ENCODE measurements at regions not wholly inside any gene's neighbourhood (a gene's known extent, or its start where the extent isn't known, plus 50 kb on each side); places are given as distances from the start of the nearest gene placed in this dataset.

DNA sequence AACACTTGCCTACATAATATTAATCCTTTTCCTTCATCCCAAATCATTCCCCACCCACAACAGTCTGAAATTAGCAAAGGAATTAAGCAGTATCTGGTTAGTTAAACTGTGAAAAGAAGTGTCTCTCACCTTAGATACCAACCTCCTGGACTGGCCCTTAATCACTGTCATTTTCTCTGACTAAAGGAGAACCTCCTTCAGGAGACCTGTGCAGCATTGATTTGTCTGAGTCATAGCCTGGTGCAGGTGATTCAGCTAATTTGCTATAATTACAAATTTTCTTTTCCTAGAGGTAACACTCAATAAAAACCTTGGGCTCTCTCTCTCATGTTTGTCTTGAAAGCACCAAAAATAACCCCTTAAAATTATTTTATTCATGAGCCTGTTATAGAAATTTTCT is 279.8 kb upstream of the SEMA6D start:
- H3K9ac ChIP-seq (ENCODE audit: control insufficient read depth, insufficient read depth, low read length), result no peak overlapping the region
- no peak for FAIRE-seq

DNA sequence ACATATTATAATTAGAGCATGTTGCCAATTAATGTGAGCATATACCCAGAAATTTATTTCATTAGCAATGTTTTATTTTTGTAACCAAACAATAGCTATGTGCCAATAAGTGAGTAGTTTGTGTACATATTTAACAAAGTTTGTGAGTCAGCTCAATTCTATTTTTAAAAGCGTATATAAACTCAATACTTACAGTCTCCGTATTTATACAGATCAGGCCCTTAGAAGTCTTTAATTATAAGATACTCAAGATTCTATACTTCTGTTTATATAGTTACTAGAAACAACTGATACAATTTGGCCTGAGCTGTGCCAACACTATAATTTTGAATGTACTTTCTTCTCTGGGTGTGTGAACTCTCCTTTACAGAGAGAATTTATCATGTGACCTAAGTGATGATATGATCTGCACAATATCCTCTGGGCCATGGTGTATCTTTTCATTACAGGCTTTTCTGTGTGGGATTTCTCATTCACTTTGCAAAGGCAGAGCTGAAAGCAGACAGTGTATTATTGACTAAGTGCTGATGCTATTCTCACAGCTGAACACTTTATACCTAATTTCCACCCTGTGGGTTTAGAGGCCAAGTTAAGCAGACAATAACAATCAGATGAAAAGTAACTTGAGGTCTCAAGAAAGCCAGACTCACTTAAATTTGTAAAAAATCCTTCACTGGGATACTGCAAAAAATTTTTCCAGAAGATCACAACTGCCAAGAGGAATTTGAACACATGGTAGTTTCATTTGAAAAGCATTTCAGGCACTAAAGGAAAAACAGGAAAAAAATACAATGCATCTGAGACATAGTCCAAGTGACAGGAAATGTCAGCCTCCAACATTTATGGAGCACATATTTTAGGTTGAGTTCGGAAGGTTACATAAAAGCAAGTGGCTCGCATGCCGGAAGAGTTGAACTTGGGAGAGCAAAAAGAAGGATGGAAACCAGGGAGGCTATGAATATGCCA is 277.9 kb upstream of the SEMA6D start:
- Histone ChIP-seq H3K4me2 (ENCODE audit: control insufficient read depth, insufficient read depth) (no peak overlapping the region), H3K4me3 (no peak overlapping the region), H3K79me2 (ENCODE audit: control insufficient read depth, insufficient read depth, low read length) (no peaks in the 10 kb centered on the region), H3K36me3 (ENCODE audit: control insufficient read depth in 2 of 2, insufficient read depth in 2 of 2, low read length in 1 of 2) (no peaks in the 10 kb centered on the region), H3K9me3 (replicated peaks; ENCODE audit: control insufficient read depth, insufficient read depth, low read length) (no peaks in the 10 kb centered on the region), H3K27me3 (replicated peaks in 1 of 2; ENCODE audit: control insufficient read depth in 2 of 2, insufficient read depth in 2 of 2, low read length in 1 of 2) (no peaks in the 10 kb centered on the region), H2AFZ (ENCODE audit: control insufficient read depth, low read depth, low read length) (no peak overlapping the region), H3K27ac (ENCODE audit: control insufficient read depth, insufficient read depth) (no peak overlapping the region), H3K4me1 (ENCODE audit: control insufficient read depth, insufficient read depth, low read length) (no peaks in the 10 kb centered on the region), H3K9ac (ENCODE audit: control insufficient read depth, insufficient read depth, low read length) (no peak overlapping the region), H4K20me1 (ENCODE audit: control insufficient read depth, insufficient read depth) (no peaks in the 10 kb centered on the region)
- intact Hi-C loops (cut with micrococcal nuclease; ENCODE audit: unreplicated experiment), result no loop called here
- POLR2A ChIA-PET, result no interaction called here
- in situ Hi-C loops (cut with MboI), result no loop called here
- CTCF ChIA-PET, result no interaction called here
- RAD21 ChIA-PET (ENCODE audit: unreplicated experiment), result no interaction called here
- DNase-seq (ENCODE audit: low read depth, low spot score) (no peak), ATAC-seq (no peak), FAIRE-seq (no peak)
- BruUV-seq (replicated peaks), result no TSS peak
- TF ChIP-seq MXI1 (IDR thresholded peaks at IDR 0.05; ENCODE audit: low read depth, low read length) (no peak), KDM1A (IDR thresholded peaks at IDR 0.05; ENCODE audit: borderline replicate concordance) (no peak), NRF1 (conservative IDR thresholded peaks at IDR 0.05; ENCODE audit: low read depth, low read length) (no peak), CREM (IDR thresholded peaks at IDR 0.05; ENCODE audit: low read depth) (no peak)
- TF ChIP-seq, protein P1, sequence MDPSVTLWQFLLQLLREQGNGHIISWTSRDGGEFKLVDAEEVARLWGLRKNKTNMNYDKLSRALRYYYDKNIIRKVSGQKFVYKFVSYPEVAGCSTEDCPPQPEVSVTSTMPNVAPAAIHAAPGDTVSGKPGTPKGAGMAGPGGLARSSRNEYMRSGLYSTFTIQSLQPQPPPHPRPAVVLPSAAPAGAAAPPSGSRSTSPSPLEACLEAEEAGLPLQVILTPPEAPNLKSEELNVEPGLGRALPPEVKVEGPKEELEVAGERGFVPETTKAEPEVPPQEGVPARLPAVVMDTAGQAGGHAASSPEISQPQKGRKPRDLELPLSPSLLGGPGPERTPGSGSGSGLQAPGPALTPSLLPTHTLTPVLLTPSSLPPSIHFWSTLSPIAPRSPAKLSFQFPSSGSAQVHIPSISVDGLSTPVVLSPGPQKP (IDR thresholded peaks at IDR 0.05; ENCODE audit: low read depth, low read length), result no peak
- WGBS (ENCODE audit: insufficient coverage, insufficient replicate concordance, low lambda C conversion rate, missing lambda C conversion rate), result 71% methylated on average over 5 of the region's 5 CpGs
- SMC1A ChIA-PET (ENCODE audit: uncharacterized antibody, unreplicated experiment), result interaction anchor here (0.9 kb wide), 1 partner anchor 15 kb away, joined by 3 read pairs; no protein-coding TSS in a partner anchor

More for the DNA sequence above, 279.8 kb upstream of the SEMA6D start:
- SMC1A ChIA-PET (ENCODE audit: uncharacterized antibody, unreplicated experiment), result no interaction called here
- ATAC-seq (no peak), DNase-seq (ENCODE audit: low read depth, low spot score) (no peak)
- H4K20me1 ChIP-seq (ENCODE audit: control insufficient read depth, insufficient read depth), result no peaks in the 10 kb centered on the region
- H2AFZ ChIP-seq (ENCODE audit: control insufficient read depth, low read depth, low read length), result no peak overlapping the region
- no TSS peak for BruUV-seq (replicated peaks)
- TF ChIP-seq TARDBP (IDR thresholded peaks at IDR 0.05; ENCODE audit: borderline replicate concordance) (no peak), MEF2B (IDR thresholded peaks at IDR 0.05; ENCODE audit: partially characterized antibody, poor library complexity, severe bottlenecking) (no peak), NBN (IDR thresholded peaks at IDR 0.05) (no peak), PAX8 (IDR thresholded peaks at IDR 0.05) (no peak), CEBPB (IDR thresholded peaks at IDR 0.05; ENCODE audit: borderline replicate concordance in 1 of 2, low read depth in 2 of 2, low read length in 2 of 2) (no peak), NR2C2 (IDR thresholded peaks at IDR 0.05; ENCODE audit: borderline replicate concordance, control insufficient read depth, insufficient read length, low read depth) (no peak), RB1 (IDR thresholded peaks at IDR 0.05; ENCODE audit: borderline replicate concordance) (no peak)
- H3K4me1 ChIP-seq (ENCODE audit: control insufficient read depth, insufficient read depth, low read length), result no peaks in the 10 kb centered on the region
- H3K4me3 ChIP-seq, result no peak overlapping the region
- CTCF ChIA-PET, result no interaction called here
- no peaks in the 10 kb centered on the region for H3K79me2 ChIP-seq (ENCODE audit: control insufficient read depth, insufficient read depth, low read length)
- in situ Hi-C loops (cut with MboI), result no loop called here
- no peak overlapping the region for H3K27ac ChIP-seq (ENCODE audit: control insufficient read depth, insufficient read depth)
- POLR2A ChIA-PET, result no interaction called here
- RAD21 ChIA-PET (ENCODE audit: unreplicated experiment), result no interaction called here
- no peaks in the 10 kb centered on the region for H3K36me3 ChIP-seq (ENCODE audit: control insufficient read depth in 2 of 2, insufficient read depth in 2 of 2, low read length in 1 of 2)
- no peak overlapping the region for H3K4me2 ChIP-seq (ENCODE audit: control insufficient read depth, insufficient read depth)
- no peaks in the 10 kb centered on the region for H3K27me3 ChIP-seq (replicated peaks in 1 of 2; ENCODE audit: control insufficient read depth in 2 of 2, insufficient read depth in 2 of 2, low read length in 1 of 2)
- intact Hi-C loops (cut with micrococcal nuclease; ENCODE audit: unreplicated experiment), result no loop called here
- no peaks in the 10 kb centered on the region for H3K9me3 ChIP-seq (replicated peaks; ENCODE audit: control insufficient read depth, insufficient read depth, low read length)

Measured in GM12878 (cell line).